ENCODE measurements at regions not wholly inside any gene's neighbourhood (a gene's known extent, or its start where the extent isn't known, plus 50 kb on each side); places are given as distances from the start of the nearest gene placed in this dataset.

- Histone ChIP-seq H3K4me1 (peaks cover 11% of the 10 kb centered on the region), H3K9me3 (ENCODE audit: low read depth) (no peaks in the 10 kb centered on the region), H3K4me3 (no peak overlapping the region), H3K9ac (no peak overlapping the region), H2AFZ (replicated peaks) (no peak overlapping the region), H3K27me3 (no peaks in the 10 kb centered on the region), H3K4me2 (no peak overlapping the region), H3K79me2 (ENCODE audit: low read depth) (no peaks in the 10 kb centered on the region), H4K20me1 (ENCODE audit: low read depth) (no peaks in the 10 kb centered on the region), H3K36me3 (no peaks in the 10 kb centered on the region), H3F3A (ENCODE audit: low read depth) (peaks cover 6% of the 10 kb centered on the region), H3K27ac (no peak overlapping the region)
- H3K27me3 Mint-ChIP-seq (ENCODE audit: insufficient read depth, low read depth) = peaks cover 3% of the 10 kb centered on the region
- H3K36me3 Mint-ChIP-seq = no peaks in the 10 kb centered on the region
- H3K9me3 Mint-ChIP-seq = peaks cover 9% of the 10 kb centered on the region
- H3K4me1 Mint-ChIP-seq = peaks cover 24% of the 10 kb centered on the region
- no peak overlapping the region for H3K4me3 Mint-ChIP-seq
- no peak overlapping the region for H3K27ac Mint-ChIP-seq
- no peak for TF ChIP-seq EZH2phosphoT487 (IDR thresholded peaks at IDR 0.05)
- no peak for TF ChIP-seq EZH2 (IDR thresholded peaks at IDR 0.05)
- no peak for TF ChIP-seq CTCF (IDR thresholded peaks at IDR 0.05)
- DNase-seq (ENCODE audit: low spot score) = no peak
Measured at GRCh38 chr5:5613261-5613990, 190.9 kb downstream of the ICE1 start.

GRCh38 chr5:5612096-5612495 lies 189.6 kb downstream of the ICE1 start:
- no peak for DNase-seq (ENCODE audit: low spot score)
- Histone ChIP-seq H2AFZ (replicated peaks) (no peak overlapping the region), H3K27ac (no peak overlapping the region), H3K4me1 (peaks cover 9% of the 10 kb centered on the region), H3K79me2 (ENCODE audit: low read depth) (no peaks in the 10 kb centered on the region), H3K27me3 (no peaks in the 10 kb centered on the region), H3K4me2 (no peak overlapping the region), H3K36me3 (no peaks in the 10 kb centered on the region), H3K4me3 (no peak overlapping the region), H3K9ac (no peak overlapping the region), H4K20me1 (ENCODE audit: low read depth) (no peaks in the 10 kb centered on the region), H3K9me3 (ENCODE audit: low read depth) (no peaks in the 10 kb centered on the region), H3F3A (ENCODE audit: low read depth) (peaks cover 6% of the 10 kb centered on the region)
- Mint-ChIP-seq H3K27ac (no peak overlapping the region), H3K27me3 (ENCODE audit: insufficient read depth, low read depth) (peaks cover 3% of the 10 kb centered on the region), H3K36me3 (no peaks in the 10 kb centered on the region), H3K4me1 (peaks cover 20% of the 10 kb centered on the region), H3K9me3 (peaks cover 9% of the 10 kb centered on the region), H3K4me3 (no peak overlapping the region)
- no peak for TF ChIP-seq EZH2 (IDR thresholded peaks at IDR 0.05)
- no peak for TF ChIP-seq EZH2phosphoT487 (IDR thresholded peaks at IDR 0.05)
- TF ChIP-seq CTCF (IDR thresholded peaks at IDR 0.05) = no peak

- Histone ChIP-seq H3K4me1 (no peaks in the 10 kb centered on the region), H4K20me1 (ENCODE audit: low read depth) (no peaks in the 10 kb centered on the region), H3K4me2 (no peak overlapping the region), H3K36me3 (no peaks in the 10 kb centered on the region), H3K4me3 (no peak overlapping the region), H2AFZ (replicated peaks) (no peak overlapping the region), H3K9ac (no peak overlapping the region), H3F3A (ENCODE audit: low read depth) (no peaks in the 10 kb centered on the region), H3K79me2 (ENCODE audit: low read depth) (no peaks in the 10 kb centered on the region), H3K9me3 (ENCODE audit: low read depth) (no peaks in the 10 kb centered on the region), H3K27me3 (no peaks in the 10 kb centered on the region), H3K27ac (no peak overlapping the region)
- Mint-ChIP-seq H3K27ac (no peak overlapping the region), H3K4me1 (peaks cover 12% of the 10 kb centered on the region), H3K4me3 (no peak overlapping the region), H3K36me3 (no peaks in the 10 kb centered on the region), H3K27me3 (ENCODE audit: insufficient read depth, low read depth) (peaks cover 6% of the 10 kb centered on the region), H3K9me3 (peaks cover 9% of the 10 kb centered on the region)
- no peak for DNase-seq (ENCODE audit: low spot score)
- TF ChIP-seq EZH2 (IDR thresholded peaks at IDR 0.05) (no peak), CTCF (IDR thresholded peaks at IDR 0.05) (no peak), EZH2phosphoT487 (IDR thresholded peaks at IDR 0.05) (no peak)
Measured at GRCh38 chr5:5609935-5610334, 187.5 kb downstream of the ICE1 start.

Data from neural progenitor cell (in vitro differentiated cells).